Left ventricle myocardium inferior (tissue), 1 donor: ENCODE measurements at regions not wholly inside any gene's neighbourhood (a gene's known extent, or its start where the extent isn't known, plus 50 kb on each side); places are given as distances from the start of the nearest gene placed in this dataset.

ENCODE experiments used
- DNase-seq: peaks from one replicate; pipeline ENCODE4 v3.0.0-alpha.2; 2020
- H3K27ac ChIP-seq: fragments of 200-600 bp; replicated peaks from 2 replicates; pipeline ENCODE4 v1.8.0; 2021
- H3K27me3 ChIP-seq: fragments of 200-600 bp; 2 replicates; pipeline ENCODE4 v1.8.0; 2021; ENCODE audit warnings: low read depth
- H3K36me3 ChIP-seq: fragments of 200-600 bp; 2 replicates; pipeline ENCODE4 v1.8.0; 2021
- H3K4me1 ChIP-seq: fragments of 200-600 bp; 2 replicates; pipeline ENCODE4 v1.8.0; 2021
- H3K4me3 ChIP-seq: fragments of 200-600 bp; 2 replicates; pipeline ENCODE4 v1.8.0; 2021; ENCODE audit warnings: mild to moderate bottlenecking, moderate library complexity
- H3K9me3 ChIP-seq: fragments of 200-600 bp; replicated peaks from 2 replicates; pipeline ENCODE4 v1.8.0; 2021
- CTCF ChIP-seq: fragments of 200-600 bp; IDR thresholded peaks from 2 replicates; pipeline ENCODE4 v1.8.0; 2021; ENCODE audit warnings: antibody characterized with exemption, mild to moderate bottlenecking, borderline replicate concordance
- intact Hi-C: fragments of 100-400 bp; cut with micrococcal nuclease; formaldehyde crosslinking; loops from one replicate; pipeline ENCODE4 v1.11.0; 2022
- donor health status: DM: no; HTN: yes; CAD: no; lungs with severe emphysema.

GRCh38 chr22:47574556-47574955, 812.1 kb downstream of the TBC1D22A start:
- intact Hi-C loops: no loop called here
- H3K36me3 ChIP-seq: no peaks in the 10 kb centered on the region
- H3K9me3 ChIP-seq: no peaks in the 10 kb centered on the region
- peaks cover 54% of the 10 kb centered on the region for H3K27me3 ChIP-seq
- no peaks in the 10 kb centered on the region for H3K4me1 ChIP-seq
- no peak for DNase-seq
- H3K27ac ChIP-seq: no peak overlapping the region
- H3K4me3 ChIP-seq: no peak overlapping the region
- TF ChIP-seq CTCF: no peak

GRCh38 chr22:47573141-47573540, 810.7 kb downstream of the TBC1D22A start:
- Histone ChIP-seq H3K36me3 (no peaks in the 10 kb centered on the region), H3K9me3 (no peaks in the 10 kb centered on the region), H3K4me1 (no peaks in the 10 kb centered on the region), H3K27me3 (peaks cover 40% of the 10 kb centered on the region), H3K4me3 (no peak overlapping the region), H3K27ac (no peak overlapping the region)
- intact Hi-C loops: no loop called here
- DNase-seq: no peak
- TF ChIP-seq CTCF: no peak

GRCh38 chr22:47572443-47572842, 810.0 kb downstream of the TBC1D22A start:
- Histone ChIP-seq H3K27me3 (peaks cover 37% of the 10 kb centered on the region), H3K36me3 (no peaks in the 10 kb centered on the region), H3K9me3 (no peaks in the 10 kb centered on the region), H3K4me1 (no peaks in the 10 kb centered on the region), H3K27ac (no peak overlapping the region), H3K4me3 (no peak overlapping the region)
- intact Hi-C loops: no loop called here
- DNase-seq: no peak
- no peak for TF ChIP-seq CTCF

- intact Hi-C loops: no loop called here
- peaks cover 35% of the 10 kb centered on the region for H3K27me3 ChIP-seq
- H3K4me1 ChIP-seq: no peaks in the 10 kb centered on the region
- no peaks in the 10 kb centered on the region for H3K36me3 ChIP-seq
- H3K27ac ChIP-seq: no peak overlapping the region
- H3K9me3 ChIP-seq: no peaks in the 10 kb centered on the region
- DNase-seq: no peak
- no peak overlapping the region for H3K4me3 ChIP-seq
- no peak for TF ChIP-seq CTCF
Observed at GRCh38 chr22:47571616-47572015, 809.2 kb downstream of the TBC1D22A start.

GRCh38 chr22:47570851-47571250, 808.4 kb downstream of the TBC1D22A start:
- Histone ChIP-seq H3K4me3 (no peak overlapping the region), H3K9me3 (no peaks in the 10 kb centered on the region), H3K27ac (no peak overlapping the region), H3K36me3 (no peaks in the 10 kb centered on the region), H3K4me1 (no peaks in the 10 kb centered on the region), H3K27me3 (peaks cover 34% of the 10 kb centered on the region)
- intact Hi-C loops: no loop called here
- DNase-seq: no peak
- no peak for TF ChIP-seq CTCF

- peaks cover 32% of the 10 kb centered on the region for H3K27me3 ChIP-seq
- no peaks in the 10 kb centered on the region for H3K4me1 ChIP-seq
- DNase-seq: no peak
- intact Hi-C loops: no loop called here
- no peak overlapping the region for H3K4me3 ChIP-seq
- no peaks in the 10 kb centered on the region for H3K36me3 ChIP-seq
- H3K27ac ChIP-seq: no peak overlapping the region
- H3K9me3 ChIP-seq: no peaks in the 10 kb centered on the region
- no peak for TF ChIP-seq CTCF
Observed at GRCh38 chr22:47570300-47570685, 807.8 kb downstream of the TBC1D22A start.
